COLO668 (cell line): ENCODE measurements at regions not wholly inside any gene's neighbourhood (a gene's known extent, or its start where the extent isn't known, plus 50 kb on each side); places are given as distances from the start of the nearest gene placed in this dataset.
"Not testable (repeated sequence)": the region's sequence is repeated elsewhere in the genome, so short reads cannot be mapped to it uniquely, and the experiment has no call there.

Experiments
- DNase-seq: peaks from one replicate; lab custom pipeline; 2025; ENCODE audit not compliant: unreplicated experiment; lab: John Stamatoyannopoulos, UW

DNA sequence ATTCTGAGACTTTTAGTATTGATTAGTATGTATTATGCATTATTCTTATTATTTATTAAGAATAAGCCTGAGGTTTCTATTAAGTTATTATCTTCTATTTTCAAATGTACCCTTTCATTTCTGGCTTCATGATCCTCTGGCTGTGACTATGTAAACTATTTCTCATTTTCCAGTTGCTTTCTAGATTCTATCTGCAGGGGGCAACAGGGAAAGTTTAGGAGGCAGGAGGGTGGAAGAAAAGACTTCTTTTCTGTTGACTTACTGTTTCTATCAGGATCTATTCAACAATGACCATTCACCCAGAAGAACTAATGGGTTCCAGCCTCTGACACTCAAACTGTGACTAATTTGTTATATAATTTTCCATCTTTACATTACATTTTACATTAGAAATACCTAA is 653.4 kb upstream of the FSHR start:
- DNase-seq: no peak

DNA sequence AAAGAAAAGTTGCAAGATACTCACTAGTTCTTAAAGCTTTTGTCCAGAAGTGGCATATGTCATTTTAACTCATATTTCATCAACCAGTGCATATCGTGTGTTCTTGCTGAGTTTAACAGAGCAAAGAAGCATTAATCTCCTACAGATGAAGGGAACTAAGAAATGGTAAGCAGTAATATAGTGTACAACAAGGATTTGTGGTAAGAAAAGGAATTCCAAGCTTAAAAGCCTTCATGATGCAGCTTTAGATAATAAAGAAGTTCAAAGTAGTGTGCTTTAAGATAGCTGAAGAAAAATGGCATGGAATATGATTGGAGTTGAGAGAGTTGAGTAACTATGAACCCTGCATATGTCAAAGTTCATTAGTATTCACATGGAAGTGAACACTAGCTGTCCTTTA is 649.8 kb upstream of the FSHR start:
- no peak for DNase-seq

DNA sequence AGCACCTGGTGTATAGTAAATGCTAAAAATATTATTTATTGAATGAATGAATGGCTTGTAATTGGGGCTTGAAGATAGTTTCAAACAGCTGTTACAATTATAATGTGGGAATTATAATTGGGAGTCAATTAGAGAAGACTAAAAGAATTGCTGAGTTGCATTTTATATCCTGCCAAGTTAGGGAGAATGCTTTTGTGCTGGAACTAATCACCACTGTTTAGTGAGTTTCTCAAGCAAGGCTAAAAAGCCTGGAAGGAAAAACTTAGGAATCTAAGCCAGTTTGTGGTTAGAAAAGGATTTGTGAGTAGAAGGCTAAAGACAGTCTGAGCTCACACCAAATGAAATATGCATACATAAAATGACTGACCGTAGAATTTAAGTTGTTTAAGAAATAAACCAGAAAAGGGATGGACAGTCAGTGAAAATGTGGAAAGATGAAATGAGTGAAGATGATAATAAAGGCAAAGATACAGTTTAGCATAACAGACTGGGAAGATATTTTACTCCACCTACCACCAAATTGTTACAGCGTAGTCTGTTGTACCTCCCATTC is 647.7 kb upstream of the FSHR start:
- DNase-seq: no peak

DNA sequence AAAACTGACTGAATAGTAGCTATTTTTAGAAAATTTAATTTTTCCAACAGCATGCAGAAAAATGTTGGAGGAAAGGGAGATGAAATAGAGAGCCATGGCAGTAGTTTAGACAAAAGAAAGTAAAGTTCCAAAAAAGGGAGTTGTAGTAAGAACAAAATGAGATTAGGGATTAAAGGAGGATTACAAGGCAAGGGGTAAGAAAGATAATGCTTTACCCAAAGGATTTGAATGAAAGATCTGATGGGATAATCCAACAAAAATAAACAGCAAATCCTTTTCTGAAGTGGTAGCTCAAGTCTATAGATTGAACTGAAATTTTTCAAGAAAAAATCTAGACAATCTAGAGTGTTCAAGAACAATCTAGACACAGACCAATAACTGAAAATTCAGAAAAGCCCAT is 644.3 kb upstream of the FSHR start:
- no peak for DNase-seq

DNA sequence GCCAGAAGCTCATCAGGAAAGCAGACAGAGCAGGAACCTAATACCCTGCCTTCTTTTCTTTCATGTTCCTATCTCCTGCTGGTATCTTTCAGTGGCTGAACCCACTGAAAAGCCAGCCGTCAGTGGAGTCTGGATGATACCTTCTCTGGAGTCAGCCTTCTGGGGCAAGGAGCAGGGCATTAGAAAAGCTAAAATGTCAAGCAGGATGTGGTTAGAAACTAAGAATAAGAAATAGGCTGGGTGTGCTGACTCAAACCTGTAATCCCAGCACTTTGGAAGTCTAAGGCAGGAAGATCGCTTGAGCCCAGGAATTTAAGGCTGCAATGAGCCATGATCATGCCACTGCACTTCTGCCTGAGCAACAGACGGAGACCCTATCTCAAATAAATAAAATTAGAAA is 642.0 kb upstream of the FSHR start:
- no peak for DNase-seq

DNA sequence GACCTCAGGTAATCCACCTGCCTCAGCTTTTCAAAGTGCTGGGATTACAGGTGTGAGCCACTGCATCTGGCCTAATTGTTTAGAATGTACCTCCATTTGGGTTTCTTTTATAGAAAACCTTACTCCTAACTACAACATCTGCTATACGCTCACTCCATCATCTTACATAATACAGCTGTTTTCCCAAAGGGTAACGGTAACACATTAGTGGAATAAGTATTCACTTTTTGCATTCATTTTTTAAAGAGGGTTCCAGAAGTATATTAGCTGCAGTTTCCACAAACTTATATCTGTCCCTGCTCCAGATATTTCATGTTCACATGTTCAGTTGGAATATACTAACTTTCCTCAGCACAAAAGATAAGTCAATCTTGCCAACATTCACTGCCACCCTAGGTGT is 640.1 kb upstream of the FSHR start:
- no peak for DNase-seq

DNA sequence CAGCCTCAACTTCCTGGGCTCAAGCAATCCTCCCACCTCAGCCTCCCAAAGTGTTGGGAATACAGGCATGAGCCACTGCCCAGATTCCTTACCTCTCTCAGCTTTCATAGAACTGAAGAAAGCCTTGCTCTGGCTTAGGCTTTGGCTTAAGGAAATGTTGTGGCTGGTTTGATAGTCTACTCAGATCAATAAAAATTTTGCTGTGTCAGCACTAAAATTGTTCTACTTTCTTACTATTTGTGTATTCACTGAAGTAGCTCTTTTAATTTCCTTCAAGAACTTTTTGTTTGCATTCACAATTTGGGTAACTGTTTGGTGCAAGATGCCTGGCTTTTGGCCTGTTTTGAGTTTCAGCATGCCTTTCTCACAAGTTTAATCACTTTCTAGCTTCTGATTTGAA is 634.0 kb upstream of the FSHR start:
- no peak for DNase-seq

DNA sequence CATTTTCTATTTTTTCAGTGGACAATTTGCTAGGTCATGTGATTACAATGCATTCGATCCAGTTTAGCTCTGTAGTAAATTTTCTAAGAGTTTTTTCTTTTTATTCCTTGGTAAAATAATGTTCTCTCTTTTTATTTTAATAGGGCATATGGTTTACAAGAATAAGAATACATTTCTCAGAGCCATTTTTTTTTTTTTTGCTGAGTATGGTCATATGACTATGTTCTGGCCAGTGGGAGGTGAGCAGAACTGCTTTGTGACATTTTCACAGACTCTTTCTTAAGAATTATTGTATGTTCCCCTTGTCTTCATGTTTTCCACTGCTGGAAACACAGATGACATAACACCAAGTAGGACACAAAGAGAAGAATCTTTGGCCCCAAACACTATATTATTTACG is 626.6 kb upstream of the FSHR start:
- DNase-seq: no peak

DNA sequence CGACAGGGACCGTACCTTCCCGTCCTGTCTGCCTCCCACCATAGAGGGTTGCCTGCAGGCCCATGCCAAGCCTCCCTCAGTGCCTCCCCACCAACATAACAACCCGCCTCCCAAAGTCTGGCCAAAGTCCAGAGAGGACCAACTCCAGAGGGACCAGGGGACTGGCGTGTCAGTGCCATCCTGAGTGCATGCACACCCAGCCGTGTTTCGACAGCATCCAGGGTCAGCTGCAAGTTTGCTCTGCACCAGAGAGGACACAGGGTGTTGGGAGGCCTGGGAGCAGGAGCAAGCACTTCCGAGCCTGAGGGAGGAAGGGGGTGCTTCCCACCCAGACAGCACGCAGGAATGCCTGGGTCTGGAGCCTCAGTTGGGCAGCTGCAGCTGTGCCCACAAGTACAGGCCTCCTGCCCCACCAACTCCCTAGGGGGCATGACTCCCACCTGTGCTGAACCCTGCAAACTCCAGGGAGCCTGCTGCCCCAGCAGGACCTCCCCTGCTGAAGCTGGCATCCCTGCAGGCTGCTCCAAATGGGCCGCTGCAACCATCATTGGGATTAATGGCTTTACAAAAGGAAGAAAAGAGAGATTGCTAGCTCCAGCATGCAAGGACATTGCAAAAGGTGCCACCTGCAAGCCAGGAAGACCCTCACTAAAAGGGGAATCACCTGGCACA is 618.1 kb upstream of the FSHR start:
- no peak for DNase-seq

DNA sequence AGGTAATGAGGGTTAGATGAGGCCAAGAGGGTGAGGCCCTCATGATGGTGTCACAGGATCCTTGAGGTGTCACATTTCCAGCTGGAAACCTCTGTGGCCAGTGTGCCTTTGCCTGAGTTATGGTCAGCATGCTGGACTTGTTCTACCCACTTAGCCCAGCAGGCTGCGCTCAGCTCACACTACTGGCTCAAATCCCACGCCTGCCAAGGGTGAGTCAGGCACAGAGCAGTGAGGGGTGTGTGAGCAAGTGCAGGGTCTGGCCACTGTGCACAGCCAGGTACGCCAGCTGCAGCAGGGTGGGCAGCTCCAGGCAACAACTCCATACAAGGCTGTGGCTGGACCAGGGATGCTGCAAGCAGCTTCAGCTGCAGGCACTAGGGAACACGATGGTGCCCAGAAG is 616.6 kb upstream of the FSHR start:
- DNase-seq: peak; percentile 24

DNA sequence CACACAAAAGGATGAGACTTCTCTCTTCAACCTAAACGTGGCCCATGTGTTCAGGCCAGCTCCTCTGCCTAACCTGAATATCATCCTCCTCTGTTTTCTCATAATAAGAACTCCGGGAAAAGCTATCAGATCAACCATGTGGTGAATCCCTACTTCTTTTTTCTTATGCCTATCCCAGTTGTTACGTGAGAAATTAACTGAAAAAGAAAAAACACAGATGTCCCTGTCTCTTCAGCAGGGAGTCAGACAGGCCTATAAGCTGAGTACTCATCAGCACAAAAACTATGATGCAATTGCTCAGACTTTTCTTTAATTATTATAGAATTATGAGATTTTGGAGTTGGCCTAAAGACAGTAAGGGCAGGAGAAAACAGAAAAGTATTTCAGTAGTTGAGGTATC is 613.0 kb upstream of the FSHR start:
- DNase-seq: no peak

DNA sequence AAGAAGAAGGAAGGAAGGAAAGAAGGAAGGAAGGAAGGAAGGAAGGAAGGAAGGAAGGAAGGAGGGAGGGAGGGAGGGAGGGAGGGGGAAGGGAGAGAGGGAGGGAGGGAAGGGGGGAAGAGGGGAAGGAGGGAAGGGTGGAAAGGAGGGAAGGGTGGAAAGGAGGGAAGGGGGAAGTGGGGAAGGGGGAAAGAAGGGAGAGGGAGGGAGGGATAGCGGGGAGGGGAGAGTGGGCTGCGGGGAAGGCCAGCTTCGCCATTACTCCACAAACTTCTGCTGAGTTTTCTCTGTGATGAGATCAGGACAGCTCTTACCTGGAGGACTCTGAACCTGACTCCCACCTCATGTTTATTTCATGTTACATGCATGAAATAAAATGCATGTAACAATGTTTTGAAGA is 601.5 kb upstream of the FSHR start:
- DNase-seq: no peak

DNA sequence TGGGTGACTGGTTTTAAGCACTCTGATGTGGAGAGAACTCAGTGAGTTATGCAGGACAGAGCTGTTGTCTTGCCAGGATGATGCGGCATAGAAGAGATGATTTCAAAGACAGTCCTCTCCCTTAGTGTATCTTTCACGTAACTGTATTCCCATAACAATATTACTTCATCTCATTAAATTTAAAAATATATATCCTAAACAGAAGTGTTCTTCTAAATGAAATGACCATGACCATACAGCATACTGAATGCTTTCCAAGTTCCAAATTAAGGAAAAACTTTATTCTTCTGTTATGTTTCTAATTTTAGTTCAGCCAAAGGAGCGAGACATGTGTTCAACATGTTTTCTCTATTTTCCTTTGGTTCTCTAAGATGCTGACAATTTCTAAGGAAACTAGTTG is 600.1 kb upstream of the FSHR start:
- DNase-seq: no peak

DNA sequence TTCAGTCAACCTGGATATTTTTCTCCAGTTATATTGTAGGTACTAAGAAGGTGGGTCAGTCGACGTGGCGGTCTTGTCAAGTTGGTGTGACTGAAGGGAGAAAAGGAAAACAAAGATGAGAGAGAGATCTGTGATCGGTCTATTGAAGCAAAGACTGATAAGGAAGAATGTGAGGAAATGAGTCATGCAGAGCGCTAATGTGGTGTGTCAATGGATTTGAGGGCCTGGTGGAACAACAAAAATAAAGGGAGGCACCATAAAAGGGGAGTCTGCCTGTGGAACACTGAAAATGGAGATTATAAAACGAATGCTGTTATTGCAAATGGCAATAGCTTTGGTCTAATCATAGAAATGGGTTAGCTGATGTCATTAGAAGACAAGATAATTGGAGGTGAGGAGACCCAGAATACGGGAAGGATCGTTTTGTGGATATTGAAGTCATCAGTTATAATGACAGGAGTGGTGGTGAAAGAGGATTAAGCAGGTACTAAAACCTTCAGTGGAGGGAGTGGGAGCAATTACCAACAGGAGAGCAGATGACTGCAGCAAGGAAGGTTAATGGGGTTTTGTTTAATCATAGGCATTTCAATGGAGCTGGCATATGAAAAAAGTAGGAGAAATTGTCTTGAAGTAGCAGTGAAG is 599.1 kb upstream of the FSHR start:
- no peak for DNase-seq

DNA sequence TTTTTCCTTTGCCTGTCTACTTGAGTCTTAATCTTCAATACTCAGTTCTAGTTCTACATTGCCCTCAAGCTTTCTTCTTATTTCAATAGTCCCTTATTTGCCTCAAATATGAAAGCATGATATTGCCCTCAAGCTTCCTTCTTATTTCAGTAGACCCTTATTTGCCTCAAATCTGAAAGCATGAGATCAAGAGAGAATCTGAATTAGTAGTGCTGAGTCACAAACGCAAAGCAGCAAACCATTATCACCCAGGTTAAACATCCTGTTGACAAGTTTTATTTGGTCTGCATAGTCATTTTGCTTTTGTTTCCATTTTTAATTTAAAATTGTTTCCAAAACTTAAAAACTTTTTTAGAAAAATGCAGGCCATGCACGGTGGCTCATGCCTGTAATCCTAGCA is 583.3 kb upstream of the FSHR start:
- no peak for DNase-seq

DNA sequence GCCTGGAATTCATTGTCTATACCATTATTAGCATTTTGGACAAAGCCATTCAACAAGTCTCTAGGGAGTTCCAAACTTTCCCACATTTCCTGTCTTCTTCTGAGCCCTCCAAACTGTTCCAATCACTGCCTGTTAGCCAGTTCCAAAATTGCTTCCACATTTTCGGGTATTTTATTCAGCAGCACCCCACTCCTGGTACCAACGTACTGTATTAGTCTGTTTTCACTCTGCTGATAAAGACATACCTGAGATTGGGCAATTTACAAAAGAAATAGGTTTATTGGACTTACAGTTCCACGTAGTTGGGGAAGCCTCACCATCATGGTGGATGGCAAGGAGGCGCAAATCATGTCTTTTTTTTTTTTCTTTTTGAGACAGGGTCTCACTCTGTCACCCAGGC is 578.6 kb upstream of the FSHR start:
- not testable (repeated sequence) for DNase-seq

DNA sequence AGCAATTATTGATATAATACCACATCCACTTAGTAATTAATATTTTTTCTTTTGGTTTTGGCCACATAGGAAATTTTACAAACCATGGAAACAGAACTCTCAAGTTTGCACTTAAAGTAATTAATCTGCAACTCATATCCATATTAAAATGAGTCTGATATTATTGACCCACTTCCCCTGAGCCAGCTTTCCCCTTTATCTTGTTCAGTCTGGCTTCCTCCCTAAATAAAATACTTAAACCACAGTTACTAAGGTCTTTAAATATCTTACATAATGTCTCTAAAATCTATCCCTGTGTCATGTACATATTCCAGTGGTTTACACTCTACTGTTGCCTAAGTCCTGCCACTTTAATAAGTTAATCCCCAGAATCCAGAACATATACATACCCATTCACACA is 564.9 kb upstream of the FSHR start:
- DNase-seq: no peak

DNA sequence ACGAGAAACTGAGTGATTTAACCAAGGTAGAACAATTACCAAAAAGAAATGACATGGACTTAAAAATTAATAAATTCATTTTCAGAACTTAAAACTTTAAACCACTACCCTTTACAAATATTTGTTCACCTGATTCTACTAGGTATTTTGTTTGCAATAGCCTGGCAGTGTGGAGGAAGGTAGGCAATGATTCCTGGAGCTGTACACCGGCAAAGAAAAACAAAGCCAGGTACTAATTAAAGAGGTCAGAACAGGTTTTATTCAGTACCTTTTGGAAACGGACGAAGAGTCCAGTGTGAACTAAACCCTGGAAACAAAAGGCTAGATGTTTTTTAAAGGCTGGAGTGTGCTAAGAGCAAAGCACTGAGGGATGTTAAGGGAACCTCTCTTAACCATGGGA is 561.3 kb upstream of the FSHR start:
- no peak for DNase-seq

DNA sequence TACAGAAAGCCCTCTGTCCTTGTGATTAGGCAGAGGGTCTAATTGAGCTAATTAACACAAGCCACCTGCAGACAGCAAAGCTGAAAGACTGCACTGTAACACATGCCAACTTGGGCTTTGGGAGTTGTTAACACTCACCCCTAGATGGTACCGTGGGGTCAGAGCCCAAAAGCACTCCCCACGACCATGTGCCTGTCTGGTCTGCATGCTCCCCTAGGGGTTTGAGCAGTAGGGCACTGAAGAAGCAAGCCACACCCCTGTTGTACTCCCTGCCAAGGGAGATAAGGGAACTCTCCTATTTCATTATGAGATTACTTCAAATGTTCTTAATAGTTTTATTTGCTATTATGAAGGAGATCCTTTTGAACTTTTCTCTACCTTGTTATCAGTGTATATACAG is 560.1 kb upstream of the FSHR start:
- DNase-seq: no peak

DNA sequence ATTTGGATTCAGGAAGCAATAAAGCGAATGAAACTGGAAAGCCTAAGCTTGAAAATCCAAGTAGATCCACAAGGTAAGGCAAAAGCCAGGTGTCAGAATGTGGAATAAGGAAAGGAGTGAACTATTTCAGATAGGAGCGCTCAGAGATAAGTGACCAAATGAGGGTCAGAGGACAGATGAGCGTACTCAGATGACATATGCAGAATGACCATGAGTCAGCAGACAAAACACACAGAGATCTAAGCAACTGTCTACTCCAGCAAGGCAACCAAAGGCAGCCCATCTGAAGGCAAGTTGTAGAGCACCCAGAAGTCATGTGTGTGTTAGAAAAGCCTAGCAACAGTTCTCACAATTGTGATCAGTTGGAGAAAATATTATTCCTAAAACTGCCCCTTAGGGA is 548.4 kb upstream of the FSHR start:
- no peak for DNase-seq

DNA sequence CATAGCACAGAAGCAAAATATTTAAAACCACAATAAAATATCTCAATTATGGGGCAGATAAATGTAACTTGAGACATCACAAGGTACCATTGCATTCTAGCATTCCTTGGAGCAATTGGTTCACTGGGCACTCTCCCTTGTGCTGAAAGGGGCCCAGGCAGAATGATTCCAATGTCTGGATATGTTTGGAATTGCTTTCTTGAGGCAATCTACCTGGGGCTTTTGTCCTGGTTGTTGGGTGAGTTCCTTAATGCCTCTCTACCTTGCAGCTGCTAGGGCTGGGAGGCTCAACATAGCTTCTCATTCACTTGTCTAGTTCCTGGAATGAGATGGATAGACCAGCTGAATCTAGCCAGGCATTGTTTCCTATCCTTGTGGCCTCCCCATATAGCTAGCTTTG is 539.6 kb upstream of the FSHR start:
- no peak for DNase-seq

DNA sequence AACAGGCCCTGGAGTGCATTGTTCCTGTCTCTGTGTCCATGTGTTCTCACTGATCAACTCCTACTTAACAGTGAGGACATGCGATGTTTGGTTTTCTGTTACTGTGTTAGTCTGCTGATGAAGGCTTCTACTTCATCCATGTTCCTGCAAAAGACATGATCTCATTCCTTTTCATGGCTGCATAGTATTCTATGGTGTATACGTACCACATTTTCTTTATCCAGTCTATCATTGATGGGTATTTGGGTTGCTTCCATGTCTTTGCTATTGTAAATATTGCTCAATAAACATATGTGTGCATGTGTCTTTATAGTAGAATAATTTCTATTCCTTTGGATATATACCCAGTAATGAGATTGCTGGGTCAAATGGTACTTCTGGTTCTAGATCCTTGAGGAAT is 537.7 kb upstream of the FSHR start:
- DNase-seq: not testable (repeated sequence)

DNA sequence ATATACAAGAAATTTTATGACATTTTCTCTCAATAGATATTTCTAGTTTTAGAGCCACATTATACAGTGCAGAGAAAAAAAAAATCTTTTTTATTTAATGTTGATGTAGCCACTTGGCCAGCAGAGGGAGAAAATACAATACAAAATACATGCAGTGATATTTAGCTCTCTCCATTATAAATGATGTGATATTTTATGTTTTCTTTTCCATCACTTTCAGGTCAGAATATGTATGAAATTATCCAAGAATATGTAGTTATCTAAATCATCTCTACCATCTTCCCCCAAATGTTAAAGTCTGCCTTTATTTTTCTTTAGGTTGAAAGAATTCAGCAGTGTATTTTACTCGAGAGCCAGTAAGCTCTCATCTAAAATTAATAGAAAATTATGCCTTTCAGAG is 533.6 kb upstream of the FSHR start:
- DNase-seq: no peak
